Mesodermal cell (in vitro differentiated cells): ENCODE measurements at regions not wholly inside any gene's neighbourhood (a gene's known extent, or its start where the extent isn't known, plus 50 kb on each side); places are given as distances from the start of the nearest gene placed in this dataset.

Experiments used
- H3K27ac ChIP-seq: 2 replicates; pipeline ENCODE4 v1.7.0; 2013; ENCODE audit warnings: mild to moderate bottlenecking, low read depth, low read length, moderate library complexity; ENCODE audit not compliant: severe bottlenecking
- H3K36me3 ChIP-seq: 2 replicates; pipeline ENCODE4 v1.7.1; 2013; ENCODE audit warnings: mild to moderate bottlenecking, low read length, moderate library complexity; ENCODE audit not compliant: control insufficient read depth, insufficient read depth
- H3K4me1 ChIP-seq: one replicate; pipeline ENCODE4 v1.7.1; 2013; ENCODE audit warnings: mild to moderate bottlenecking, low read length; ENCODE audit not compliant: insufficient read depth, control insufficient read depth, poor library complexity, severe bottlenecking
- H3K4me3 ChIP-seq: 2 replicates; pipeline ENCODE4 v1.7.0; 2013; ENCODE audit warnings: low read length, control low read depth, mild to moderate bottlenecking; ENCODE audit not compliant: insufficient read depth, poor library complexity, severe bottlenecking; ENCODE audit errors: extremely low read depth
- H3K9me3 ChIP-seq: 2 replicates; pipeline ENCODE4 v1.7.1; 2013; ENCODE audit warnings: mild to moderate bottlenecking, low read length, moderate library complexity; ENCODE audit not compliant: control insufficient read depth
- WGBS, 2 experiments: methylation state at CpG; one replicate each; pipeline ENCODE4 v1.1.5; 2013; ENCODE audit warnings: missing lambda C conversion rate in 2 of 2; ENCODE audit not compliant: insufficient coverage in 2 of 2; 5-methylcytosine and 5-hydroxymethylcytosine counted together

DNA sequence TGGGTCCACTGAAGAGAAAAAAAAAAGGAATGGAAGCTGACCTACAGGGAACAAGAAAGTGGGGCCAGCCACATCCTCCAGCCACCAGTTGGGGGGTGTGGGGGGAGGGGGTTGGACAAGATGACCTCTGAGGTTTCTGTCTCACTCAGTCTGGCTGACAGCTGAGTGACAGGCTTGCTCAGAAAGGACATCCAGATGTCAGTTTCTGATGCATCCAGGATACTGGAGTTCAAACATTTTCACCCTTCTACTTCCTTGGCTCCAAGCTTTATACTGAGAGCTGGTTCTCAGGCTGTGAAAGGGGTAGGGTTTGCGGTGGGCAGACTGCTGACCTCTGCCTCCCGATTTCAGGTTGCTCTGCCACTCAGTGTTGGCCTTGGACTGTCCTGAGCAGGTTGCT is 2178.3 kb downstream of the TP53TG3F start:
- WGBS, 2 experiments, result 72% methylated on average over 2 of the region's 2 CpGs; no CpG with 5 or more reads in 1 of the 2 experiments
- Histone ChIP-seq H3K4me3 (no peak overlapping the region), H3K9me3 (peaks cover 70% of the 10 kb centered on the region), H3K36me3 (no peaks in the 10 kb centered on the region), H3K4me1 (no peaks in the 10 kb centered on the region), H3K27ac (no peak overlapping the region)

DNA sequence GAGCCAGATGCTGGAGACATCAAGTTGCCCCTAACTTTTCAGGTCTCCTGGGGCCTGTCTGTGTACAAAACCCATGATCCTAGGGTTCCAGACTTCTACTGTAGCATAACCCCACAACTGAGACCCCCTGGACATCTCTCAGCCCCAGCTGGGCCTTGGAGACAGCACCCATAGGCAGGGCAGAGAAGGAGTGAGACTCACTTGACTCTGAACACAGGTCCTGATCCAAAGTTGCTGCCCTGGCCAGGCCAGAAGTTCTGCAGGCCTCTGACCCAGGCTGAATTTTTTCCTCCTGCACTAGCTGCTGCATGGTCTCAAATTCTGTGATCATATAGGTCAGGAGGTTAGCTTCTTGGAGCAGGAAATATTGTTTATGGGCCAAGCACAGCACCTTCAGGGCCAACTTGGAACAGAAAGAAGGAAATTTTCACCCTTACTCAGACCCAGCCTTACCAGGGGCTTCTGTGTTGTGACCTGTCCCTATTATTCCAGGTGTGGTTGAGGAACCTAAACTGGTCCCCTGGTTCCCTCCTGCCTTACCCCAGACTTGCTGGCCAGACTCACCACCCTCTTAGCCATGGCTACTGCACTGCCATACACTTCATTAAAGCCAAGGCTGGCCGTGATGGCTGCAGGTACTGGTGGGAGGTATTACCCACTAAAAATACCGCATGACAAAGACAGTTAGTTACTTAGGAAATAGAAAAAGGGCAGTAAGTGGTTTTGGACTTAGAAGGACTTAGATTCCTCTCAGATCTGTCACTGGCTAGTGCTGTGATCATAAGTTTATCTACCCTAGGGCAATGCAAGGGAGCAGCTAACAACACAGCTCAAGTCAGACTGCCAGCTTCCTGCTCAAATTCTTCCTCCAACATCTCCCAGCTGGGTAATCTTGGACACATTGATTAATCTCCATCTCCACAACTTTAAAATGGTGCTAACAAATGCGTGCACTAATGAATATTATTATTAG is 2180.1 kb downstream of the TP53TG3F start:
- H3K4me1 ChIP-seq, result no peaks in the 10 kb centered on the region
- H3K9me3 ChIP-seq, result peaks cover 66% of the 10 kb centered on the region
- no peak overlapping the region for H3K4me3 ChIP-seq
- 63 to 80% methylated on average over 1 of the region's 3 CpGs for WGBS, 2 experiments
- H3K27ac ChIP-seq, result no peak overlapping the region
- H3K36me3 ChIP-seq, result no peaks in the 10 kb centered on the region

DNA sequence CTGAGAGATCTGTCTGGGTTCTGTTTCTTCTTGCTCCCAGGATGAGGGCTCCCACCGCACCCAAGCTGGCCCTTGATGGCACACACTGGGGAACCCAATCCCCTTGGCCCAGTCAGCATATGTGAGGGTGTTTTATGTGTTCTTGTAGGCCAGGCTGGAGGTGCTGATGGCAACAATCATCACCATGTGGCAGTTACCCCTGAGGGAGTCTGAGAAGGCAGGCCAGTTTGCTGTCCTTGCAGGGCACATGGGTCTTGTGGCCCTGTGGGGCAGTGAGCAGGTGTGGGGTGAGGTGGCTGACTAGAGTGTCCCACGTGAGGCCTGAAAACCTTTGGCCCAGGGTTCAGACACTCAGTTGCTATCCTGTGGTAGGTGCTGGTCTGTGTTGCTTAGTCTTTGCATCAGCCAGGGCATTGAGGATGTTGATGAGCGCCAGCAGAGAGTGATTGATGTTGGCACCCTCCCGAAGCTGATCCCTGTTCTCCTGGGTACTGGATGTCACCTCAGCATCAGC is 2183.0 kb downstream of the TP53TG3F start:
- H3K9me3 ChIP-seq, result peaks cover 65% of the 10 kb centered on the region
- no peak overlapping the region for H3K4me3 ChIP-seq
- WGBS, 2 experiments, result 47 to 65% methylated on average over 2 of the region's 4 CpGs
- H3K4me1 ChIP-seq, result no peaks in the 10 kb centered on the region
- no peak overlapping the region for H3K27ac ChIP-seq
- no peaks in the 10 kb centered on the region for H3K36me3 ChIP-seq

DNA sequence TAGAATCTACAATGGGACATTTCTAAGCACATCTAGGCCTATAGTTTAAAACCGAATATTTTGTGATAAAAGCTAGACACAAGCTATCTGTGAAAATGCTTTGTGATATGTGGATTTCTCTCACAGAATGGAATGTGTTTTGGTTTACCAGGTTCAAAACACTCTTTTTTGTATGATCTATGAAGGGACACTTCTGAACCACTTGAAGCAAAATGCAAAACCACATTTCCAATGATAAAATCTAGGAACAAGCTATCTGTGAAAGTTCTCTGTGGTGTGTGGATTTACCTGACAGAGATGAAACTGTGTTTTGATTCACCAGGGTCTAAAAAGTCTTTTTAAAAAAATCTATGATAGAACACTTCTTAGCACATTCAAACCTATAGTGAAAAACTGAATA is 2192.4 kb downstream of the TP53TG3F start:
- no peaks in the 10 kb centered on the region for H3K4me1 ChIP-seq
- peaks cover 55% of the 10 kb centered on the region for H3K9me3 ChIP-seq
- H3K36me3 ChIP-seq, result no peaks in the 10 kb centered on the region
- H3K4me3 ChIP-seq, result no peak overlapping the region
- 80 to 83% methylated on average over 1 of the region's 1 CpG for WGBS, 2 experiments
- H3K27ac ChIP-seq, result no peak overlapping the region

DNA sequence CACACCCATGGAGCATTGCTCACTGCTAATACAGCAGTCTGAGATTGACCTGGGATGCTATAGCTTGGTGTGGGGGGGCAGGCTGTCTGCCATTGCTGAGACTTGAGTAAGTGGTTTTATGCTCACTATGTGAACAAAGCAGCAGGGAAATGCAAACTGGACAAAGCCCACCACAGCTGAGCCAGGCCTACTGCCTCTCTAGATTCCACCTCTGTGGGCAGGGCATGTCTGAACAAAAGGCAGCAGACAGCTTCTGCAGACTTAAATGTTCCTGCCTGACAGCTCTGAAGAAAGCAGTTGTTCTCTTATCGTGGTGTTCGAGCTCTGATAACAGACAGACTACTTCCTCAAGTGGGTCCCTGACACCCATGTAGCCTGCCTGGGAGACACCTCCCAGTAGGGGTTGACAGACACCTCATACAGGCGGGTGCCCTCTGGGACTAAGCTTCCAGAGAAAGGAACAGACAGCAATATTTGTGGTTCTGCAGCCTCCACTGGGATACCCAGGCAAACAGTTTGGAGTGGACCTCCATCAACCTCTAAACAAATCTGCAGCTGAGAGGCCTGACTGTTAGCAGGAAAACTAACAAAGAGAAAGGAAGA is 2204.8 kb downstream of the TP53TG3F start:
- Histone ChIP-seq H3K4me3 (no peak overlapping the region), H3K9me3 (peaks cover 46% of the 10 kb centered on the region), H3K4me1 (no peaks in the 10 kb centered on the region), H3K36me3 (no peaks in the 10 kb centered on the region), H3K27ac (no peak overlapping the region)
- WGBS, 2 experiments, result 69 to 79% methylated on average over 3 of the region's 3 CpGs

DNA sequence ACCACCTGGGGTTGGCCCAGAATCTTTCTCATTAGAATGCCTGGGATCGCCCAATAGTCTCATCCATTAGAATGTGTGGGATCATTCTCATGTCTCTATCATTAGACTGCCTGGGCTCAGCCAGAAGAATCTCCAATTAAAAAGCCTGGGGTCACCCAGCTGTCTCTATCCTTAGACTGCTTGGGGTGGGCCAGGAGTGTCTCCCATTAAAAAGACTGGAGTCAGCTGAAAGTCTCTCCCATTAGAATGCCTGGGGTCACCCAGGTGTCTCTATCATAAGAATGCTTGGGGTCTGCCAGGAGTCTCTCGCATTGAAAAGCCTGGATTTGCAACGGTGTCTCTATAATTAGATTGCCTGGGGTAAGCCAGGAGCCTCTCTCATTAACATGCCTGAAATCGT is 2225.7 kb downstream of the TP53TG3F start:
- Histone ChIP-seq H3K9me3 (peaks cover 86% of the 10 kb centered on the region), H3K27ac (no peak overlapping the region), H3K4me3 (no peak overlapping the region), H3K4me1 (no peaks in the 10 kb centered on the region), H3K36me3 (no peaks in the 10 kb centered on the region)
- 49 to 56% methylated on average over 4 of the region's 4 CpGs for WGBS, 2 experiments

DNA sequence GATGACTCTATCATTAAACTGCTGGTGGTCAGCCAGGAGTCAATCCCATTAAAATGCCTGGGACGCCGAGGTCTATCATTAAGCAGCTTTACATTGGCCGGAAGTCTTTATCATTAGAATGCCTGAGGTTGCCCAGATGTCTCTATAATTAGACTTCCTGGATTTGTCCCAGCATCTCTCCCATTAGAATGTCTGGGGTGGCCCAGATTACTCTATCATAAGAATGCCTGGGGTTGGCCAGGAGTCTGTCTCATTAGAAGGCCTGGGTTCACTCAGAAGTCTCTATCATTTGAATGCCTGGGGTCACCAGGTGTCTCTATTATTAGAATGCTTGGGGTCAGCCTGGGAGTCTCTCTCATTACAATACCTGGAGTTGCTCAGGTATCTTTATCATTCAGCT is 2227.2 kb downstream of the TP53TG3F start:
- peaks cover 80% of the 10 kb centered on the region for H3K9me3 ChIP-seq
- WGBS, 2 experiments, result 91 to 95% methylated on average over 3 of the region's 3 CpGs
- H3K36me3 ChIP-seq, result no peaks in the 10 kb centered on the region
- H3K27ac ChIP-seq, result no peak overlapping the region
- H3K4me3 ChIP-seq, result no peak overlapping the region
- H3K4me1 ChIP-seq, result no peaks in the 10 kb centered on the region

DNA sequence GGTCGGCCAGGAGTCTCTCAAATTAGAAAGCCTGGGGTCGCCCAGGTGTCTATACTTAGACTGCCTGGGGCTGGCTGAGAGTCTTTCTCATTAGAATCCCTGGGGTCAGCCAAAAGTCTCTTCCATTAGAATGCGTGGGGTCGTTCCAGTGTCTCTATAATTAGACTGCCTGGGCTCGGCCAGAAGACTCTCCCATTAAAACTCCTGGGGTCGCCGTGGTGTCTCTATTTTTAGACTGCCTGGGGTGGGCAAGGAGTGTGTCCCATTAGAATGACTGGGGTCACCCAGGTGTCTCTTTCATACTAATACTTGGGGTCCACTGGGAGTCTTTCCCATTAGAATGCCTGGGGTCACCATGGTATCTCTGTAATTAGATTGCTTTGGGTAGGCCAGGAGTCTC is 2227.7 kb downstream of the TP53TG3F start:
- H3K4me3 ChIP-seq, result no peak overlapping the region
- no peak overlapping the region for H3K27ac ChIP-seq
- peaks cover 80% of the 10 kb centered on the region for H3K9me3 ChIP-seq
- no peaks in the 10 kb centered on the region for H3K4me1 ChIP-seq
- WGBS, 2 experiments, result 69 to 77% methylated on average over 4 to 7 of the region's 7 CpGs
- H3K36me3 ChIP-seq, result no peaks in the 10 kb centered on the region

DNA sequence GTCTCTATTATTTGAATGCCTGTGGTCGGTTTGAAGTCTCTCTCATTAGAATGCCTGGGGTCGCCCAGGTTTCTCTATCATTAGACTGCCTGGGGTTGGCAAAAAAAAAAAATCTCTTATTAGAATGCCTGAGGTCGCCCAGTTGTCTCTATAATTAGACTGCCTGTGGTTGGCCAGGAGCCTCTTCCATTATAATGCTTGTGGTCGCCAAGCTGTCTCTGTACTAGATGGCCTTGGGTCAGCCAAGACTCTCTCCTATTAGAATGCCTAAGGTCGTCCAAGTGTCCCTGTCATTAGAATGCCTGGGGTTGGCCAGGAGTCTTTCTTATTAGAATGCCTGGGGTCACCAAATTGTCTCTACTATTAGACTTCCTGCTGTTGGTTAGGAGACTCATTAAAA is 2228.4 kb downstream of the TP53TG3F start:
- 61 to 62% methylated on average over 4 to 5 of the region's 5 CpGs for WGBS, 2 experiments
- H3K27ac ChIP-seq, result no peak overlapping the region
- peaks cover 80% of the 10 kb centered on the region for H3K9me3 ChIP-seq
- no peaks in the 10 kb centered on the region for H3K4me1 ChIP-seq
- no peak overlapping the region for H3K4me3 ChIP-seq
- no peaks in the 10 kb centered on the region for H3K36me3 ChIP-seq

DNA sequence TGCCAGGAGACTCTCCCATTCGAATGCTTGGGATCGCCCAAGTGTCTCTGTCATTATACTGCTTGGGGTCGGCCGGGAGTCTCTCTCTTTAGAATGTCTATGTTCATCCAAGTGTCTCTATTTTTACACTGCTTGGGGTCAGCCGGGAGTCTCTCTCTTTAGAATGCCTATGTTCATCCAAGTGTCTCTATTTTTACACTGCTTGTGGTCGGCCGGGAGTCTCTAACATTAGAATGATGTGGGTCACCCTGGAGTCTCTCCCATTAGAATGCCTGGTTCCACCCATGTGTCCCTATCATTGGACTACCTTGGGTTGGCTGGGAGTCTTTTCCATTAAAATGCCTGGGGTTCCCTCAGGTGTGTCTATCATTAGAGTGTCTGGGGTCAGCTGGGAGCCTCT is 2230.4 kb downstream of the TP53TG3F start:
- Histone ChIP-seq H3K4me3 (no peak overlapping the region), H3K36me3 (no peaks in the 10 kb centered on the region), H3K27ac (no peak overlapping the region), H3K4me1 (no peaks in the 10 kb centered on the region), H3K9me3 (peaks cover 86% of the 10 kb centered on the region)
- WGBS, 2 experiments, result 68 to 80% methylated on average over 7 of the region's 7 CpGs

DNA sequence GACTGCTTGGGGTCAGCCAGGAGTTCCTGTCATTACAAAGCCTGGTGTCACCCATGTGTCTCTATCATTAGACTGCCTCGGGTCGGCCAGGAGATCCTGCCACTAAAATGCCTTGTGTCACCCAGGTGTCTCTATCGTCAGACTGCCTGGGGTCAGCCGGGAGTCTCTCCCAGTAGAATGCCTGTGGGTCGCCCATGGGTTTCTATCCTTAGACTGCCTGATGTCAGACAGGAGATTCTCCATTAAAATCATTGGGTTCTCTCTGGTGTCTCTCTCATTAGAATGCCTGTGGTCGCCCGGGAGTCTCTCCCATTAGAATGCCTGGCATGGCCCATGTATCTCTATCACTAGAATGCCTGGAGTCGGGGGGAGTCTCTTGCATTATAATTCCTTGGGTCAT is 2231.0 kb downstream of the TP53TG3F start:
- Histone ChIP-seq H3K4me1 (no peaks in the 10 kb centered on the region), H3K36me3 (no peaks in the 10 kb centered on the region), H3K9me3 (peaks cover 84% of the 10 kb centered on the region), H3K27ac (no peak overlapping the region), H3K4me3 (no peak overlapping the region)
- 80% methylated on average over 8 of the region's 8 CpGs for WGBS, 2 experiments
